ENCODE measurements at regions not wholly inside any gene's neighbourhood (a gene's known extent, or its start where the extent isn't known, plus 50 kb on each side); places are given as distances from the start of the nearest gene placed in this dataset.
A peak's percentile ranks its signal among the peaks of the same experiment; 100 is the strongest.

DNA sequence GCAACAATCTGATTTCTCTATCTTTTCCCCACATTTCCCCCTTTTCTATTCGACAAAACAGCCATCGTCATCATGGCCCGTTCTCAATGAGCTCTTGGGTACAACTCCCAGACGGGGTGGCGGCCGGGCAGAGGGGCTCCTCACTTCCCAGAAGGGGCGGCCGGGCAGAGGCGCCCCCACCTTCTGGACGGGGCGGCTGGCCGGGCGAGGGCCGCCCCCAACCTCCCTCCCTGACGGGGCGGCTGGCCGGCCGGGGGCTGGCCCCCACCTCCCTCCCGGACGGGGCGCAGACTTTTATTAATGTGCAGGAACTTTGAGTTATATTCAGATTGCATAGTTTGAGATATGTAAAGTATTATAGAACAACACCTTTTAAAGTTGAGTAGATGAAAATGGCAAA is 64.4 kb upstream of the HPGD start:
- H3K4me1 ChIP-seq, result no peaks in the 10 kb centered on the region
- H3K27me3 ChIP-seq, result no peaks in the 10 kb centered on the region
- no peak for DNase-seq
- 90% methylated on average over 14 of the region's 21 CpGs for WGBS (ENCODE audit: insufficient coverage, low coverage, low lambda C conversion rate, missing lambda C conversion rate)
- no peaks in the 10 kb centered on the region for H3K36me3 ChIP-seq
- H3K9me3 ChIP-seq, result no peaks in the 10 kb centered on the region
- H3K4me3 ChIP-seq, result no peak overlapping the region
- H3K27ac ChIP-seq, result no peak overlapping the region
- TF ChIP-seq POLR2A (IDR thresholded peaks at IDR 0.05) (no peak), CTCF (IDR thresholded peaks at IDR 0.05) (no peak)
- intact Hi-C loops (cut with DNase I), result no loop called here
- ATAC-seq, result no peak

GRCh38 chr4:174583056-174583455 is 60.8 kb upstream of the HPGD start:
- DNase-seq, result no peak
- no peaks in the 10 kb centered on the region for H3K4me1 ChIP-seq
- H3K36me3 ChIP-seq, result no peaks in the 10 kb centered on the region
- H3K9me3 ChIP-seq, result no peaks in the 10 kb centered on the region
- TF ChIP-seq CTCF (IDR thresholded peaks at IDR 0.05), result no peak
- no peak for TF ChIP-seq POLR2A (IDR thresholded peaks at IDR 0.05)
- no CpG with 5 or more reads among the region's 3 CpGs for WGBS (ENCODE audit: insufficient coverage, low coverage, low lambda C conversion rate, missing lambda C conversion rate)
- H3K27ac ChIP-seq, result no peak overlapping the region
- ATAC-seq, result no peak
- no peak overlapping the region for H3K4me3 ChIP-seq
- intact Hi-C loops (cut with DNase I), result no loop called here
- H3K27me3 ChIP-seq, result no peaks in the 10 kb centered on the region

DNA sequence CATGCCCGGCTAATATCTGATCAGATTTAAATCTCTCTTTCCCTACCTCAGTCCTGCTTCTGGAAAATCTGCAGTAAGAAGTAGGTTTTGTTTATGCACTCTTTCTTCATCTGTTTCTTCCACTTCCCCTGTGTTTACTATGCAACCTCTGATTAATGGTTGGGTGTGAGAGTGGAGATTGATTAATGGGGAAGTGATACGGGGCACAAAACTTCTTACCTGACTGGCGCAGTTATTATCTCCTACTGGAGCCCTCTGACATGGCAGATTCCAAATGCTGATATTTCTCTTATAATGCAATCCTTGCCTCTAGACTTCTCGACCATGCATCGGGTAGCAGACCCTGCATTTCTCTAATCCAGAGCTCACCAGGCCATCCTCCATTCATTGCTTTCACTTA is 60.2 kb upstream of the HPGD start:
- DNase-seq (no peak), ATAC-seq (no peak)
- Histone ChIP-seq H3K4me3 (no peak overlapping the region), H3K4me1 (no peaks in the 10 kb centered on the region), H3K36me3 (no peaks in the 10 kb centered on the region), H3K27ac (no peak overlapping the region), H3K27me3 (no peaks in the 10 kb centered on the region), H3K9me3 (no peaks in the 10 kb centered on the region)
- 77% methylated on average over 5 of the region's 5 CpGs for WGBS (ENCODE audit: insufficient coverage, low coverage, low lambda C conversion rate, missing lambda C conversion rate)
- TF ChIP-seq CTCF (IDR thresholded peaks at IDR 0.05), result no peak
- TF ChIP-seq POLR2A (IDR thresholded peaks at IDR 0.05), result no peak
- intact Hi-C loops (cut with DNase I), result no loop called here

GRCh38 chr4:174581901-174582300 is 59.6 kb upstream of the HPGD start:
- no peaks in the 10 kb centered on the region for H3K27me3 ChIP-seq
- 15% methylated on average over 1 of the region's 1 CpG for WGBS (ENCODE audit: insufficient coverage, low coverage, low lambda C conversion rate, missing lambda C conversion rate)
- H3K4me3 ChIP-seq, result no peak overlapping the region
- DNase-seq, result no peak
- TF ChIP-seq POLR2A (IDR thresholded peaks at IDR 0.05), result no peak
- no peak for TF ChIP-seq CTCF (IDR thresholded peaks at IDR 0.05)
- no peak overlapping the region for H3K27ac ChIP-seq
- ATAC-seq, result peak in 1 of 4 donors; percentile 48
- no peaks in the 10 kb centered on the region for H3K4me1 ChIP-seq
- H3K36me3 ChIP-seq, result no peaks in the 10 kb centered on the region
- intact Hi-C loops (cut with DNase I), result no loop called here
- no peaks in the 10 kb centered on the region for H3K9me3 ChIP-seq

DNA sequence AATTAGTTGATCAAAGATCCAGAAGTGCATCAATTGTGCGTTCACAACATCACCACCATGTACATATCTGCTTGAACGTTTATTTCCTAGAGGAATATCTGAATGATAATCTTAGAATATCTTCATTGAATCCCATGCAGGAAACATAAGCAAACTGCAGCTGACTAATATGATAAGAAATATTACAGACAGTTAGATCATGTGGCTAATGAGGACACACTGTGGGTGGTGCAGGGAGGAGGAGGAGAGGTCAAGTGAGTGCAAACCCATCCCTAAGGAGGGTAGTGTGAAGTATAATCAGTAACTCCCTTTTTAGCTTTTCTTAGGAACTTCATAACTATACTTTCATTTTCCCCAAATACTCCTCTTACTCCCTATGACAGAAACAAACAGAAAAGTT is 58.3 kb upstream of the HPGD start:
- Histone ChIP-seq H3K27me3 (no peaks in the 10 kb centered on the region), H3K4me1 (no peaks in the 10 kb centered on the region), H3K27ac (no peak overlapping the region), H3K36me3 (no peaks in the 10 kb centered on the region), H3K9me3 (no peaks in the 10 kb centered on the region), H3K4me3 (no peak overlapping the region)
- intact Hi-C loops (cut with DNase I), result no loop called here
- 67% methylated on average over 2 of the region's 2 CpGs for WGBS (ENCODE audit: insufficient coverage, low coverage, low lambda C conversion rate, missing lambda C conversion rate)
- no peak for DNase-seq
- TF ChIP-seq POLR2A (IDR thresholded peaks at IDR 0.05), result no peak
- no peak for TF ChIP-seq CTCF (IDR thresholded peaks at IDR 0.05)
- no peak for ATAC-seq

Measured in right lobe of liver (tissue), 6 donors.